ENCODE measurements at regions not wholly inside any gene's neighbourhood (a gene's known extent, or its start where the extent isn't known, plus 50 kb on each side); places are given as distances from the start of the nearest gene placed in this dataset.

- no peak overlapping the region for H3K4me3 ChIP-seq (replicated peaks; ENCODE audit: low read depth, low read length)
- no peak for DNase-seq (ENCODE audit: extremely low read depth, insufficient read length)
- no peak for TF ChIP-seq CTCF (IDR thresholded peaks at IDR 0.05; ENCODE audit: insufficient read depth, low read length, poor library complexity, severe bottlenecking)
These were observed 178.5 kb upstream of the ZBED5 start for GRCh38 chr11:11036185-11036847.

GRCh38 chr11:11035331-11035730 is 177.5 kb upstream of the ZBED5 start:
- no peaks in the 10 kb centered on the region for H3K27me3 ChIP-seq (replicated peaks; ENCODE audit: control insufficient read depth, insufficient read depth, low read length)
- no peak for TF ChIP-seq CTCF (IDR thresholded peaks at IDR 0.05; ENCODE audit: insufficient read depth, low read length, poor library complexity, severe bottlenecking)
- no peak overlapping the region for H3K4me3 ChIP-seq (replicated peaks; ENCODE audit: low read depth, low read length)
- DNase-seq (ENCODE audit: extremely low read depth, insufficient read length): no peak
- no peaks in the 10 kb centered on the region for H3K36me3 ChIP-seq (ENCODE audit: control insufficient read depth, insufficient read depth, low read length)

More at GRCh38 chr11:11036185-11036847, 178.5 kb upstream of the ZBED5 start:
- Histone ChIP-seq H3K36me3 (ENCODE audit: control insufficient read depth, insufficient read depth, low read length) (no peaks in the 10 kb centered on the region), H3K27me3 (replicated peaks; ENCODE audit: control insufficient read depth, insufficient read depth, low read length) (no peaks in the 10 kb centered on the region; the same call in 1 of the 2 replicates)

GRCh38 chr11:11034476-11034875 is 176.6 kb upstream of the ZBED5 start:
- Histone ChIP-seq H3K36me3 (ENCODE audit: control insufficient read depth, insufficient read depth, low read length) (no peaks in the 10 kb centered on the region), H3K27me3 (replicated peaks; ENCODE audit: control insufficient read depth, insufficient read depth, low read length) (no peaks in the 10 kb centered on the region), H3K4me3 (replicated peaks; ENCODE audit: low read depth, low read length) (no peak overlapping the region)
- no peak for DNase-seq (ENCODE audit: extremely low read depth, insufficient read length)
- no peak for TF ChIP-seq CTCF (IDR thresholded peaks at IDR 0.05; ENCODE audit: insufficient read depth, low read length, poor library complexity, severe bottlenecking)

GRCh38 chr11:11032066-11032465 is 174.2 kb upstream of the ZBED5 start:
- DNase-seq (ENCODE audit: extremely low read depth, insufficient read length): no peak
- no peaks in the 10 kb centered on the region for H3K36me3 ChIP-seq (ENCODE audit: control insufficient read depth, insufficient read depth, low read length)
- TF ChIP-seq CTCF (IDR thresholded peaks at IDR 0.05; ENCODE audit: insufficient read depth, low read length, poor library complexity, severe bottlenecking): no peak
- no peaks in the 10 kb centered on the region for H3K27me3 ChIP-seq (replicated peaks; ENCODE audit: control insufficient read depth, insufficient read depth, low read length)
- no peak overlapping the region for H3K4me3 ChIP-seq (replicated peaks; ENCODE audit: low read depth, low read length)

GRCh38 chr11:11029027-11029426 is 171.2 kb upstream of the ZBED5 start:
- H3K4me3 ChIP-seq (replicated peaks; ENCODE audit: low read depth, low read length): no peak overlapping the region
- TF ChIP-seq CTCF (IDR thresholded peaks at IDR 0.05; ENCODE audit: insufficient read depth, low read length, poor library complexity, severe bottlenecking): no peak
- no peak for DNase-seq (ENCODE audit: extremely low read depth, insufficient read length)
- H3K36me3 ChIP-seq (ENCODE audit: control insufficient read depth, insufficient read depth, low read length): no peaks in the 10 kb centered on the region
- no peaks in the 10 kb centered on the region; the same call in 1 of the 2 replicates for H3K27me3 ChIP-seq (replicated peaks; ENCODE audit: control insufficient read depth, insufficient read depth, low read length)
